H9 (cell line): ENCODE measurements at regions not wholly inside any gene's neighbourhood (a gene's known extent, or its start where the extent isn't known, plus 50 kb on each side); places are given as distances from the start of the nearest gene placed in this dataset.

Source experiments
- DNase-seq: peaks from one replicate; pipeline ENCODE4 v3.0.0-alpha.2; 2017
- H2AFZ ChIP-seq: one replicate; pipeline ENCODE4 v1.6.1; 2013; ENCODE audit warnings: mild to moderate bottlenecking, low read length, control low read depth, moderate library complexity
- H2AK5ac ChIP-seq: 2 replicates; pipeline ENCODE4 v1.6.1; 2013; ENCODE audit warnings: low read length, control low read depth, mixed read lengths; ENCODE audit not compliant: insufficient read length
- H2BK120ac ChIP-seq: one replicate; pipeline ENCODE4 v1.6.1; 2013; ENCODE audit warnings: low read depth, mild to moderate bottlenecking, low read length, control low read depth, inconsistent platforms; ENCODE audit not compliant: poor library complexity, severe bottlenecking
- H2BK12ac ChIP-seq: 2 replicates; pipeline ENCODE4 v1.6.1; 2013; ENCODE audit warnings: low read length, control low read depth, mixed read lengths, low read depth; ENCODE audit not compliant: insufficient read length
- H2BK15ac ChIP-seq: 2 replicates; pipeline ENCODE4 v1.6.1; 2013; ENCODE audit warnings: low read depth, low read length, control low read depth
- H2BK20ac ChIP-seq: one replicate; pipeline ENCODE4 v1.6.1; 2013; ENCODE audit warnings: low read depth, mild to moderate bottlenecking, low read length, control low read depth, inconsistent platforms; ENCODE audit not compliant: poor library complexity, severe bottlenecking
- H2BK5ac ChIP-seq: 2 replicates; pipeline ENCODE4 v1.6.1; 2013; ENCODE audit warnings: low read length, control low read depth, mixed read lengths; ENCODE audit not compliant: insufficient read length
- H3K14ac ChIP-seq: 2 replicates; pipeline ENCODE4 v1.6.1; 2013; ENCODE audit warnings: low read length, control low read depth; ENCODE audit not compliant: insufficient read depth
- H3K18ac ChIP-seq: 2 replicates; pipeline ENCODE4 v1.6.1; 2013; ENCODE audit warnings: low read depth, mild to moderate bottlenecking, mixed read lengths, low read length, control low read depth; ENCODE audit not compliant: insufficient read length
- H3K23ac ChIP-seq: 2 replicates; pipeline ENCODE4 v1.6.1; 2013; ENCODE audit warnings: low read length, control low read depth, mixed read lengths, low read depth; ENCODE audit not compliant: insufficient read length
- H3K23me2 ChIP-seq: 2 replicates; pipeline ENCODE4 v1.6.1; 2013; ENCODE audit warnings: low read depth, mild to moderate bottlenecking, mixed read lengths, low read length, control low read depth; ENCODE audit not compliant: insufficient read length, poor library complexity, severe bottlenecking
- H3K27ac ChIP-seq: 2 replicates; pipeline ENCODE4 v1.5.1; 2013; ENCODE audit warnings: low read length, control low read depth, mixed read lengths, low read depth; ENCODE audit not compliant: insufficient read length
- H3K27me3 ChIP-seq: 2 replicates; pipeline ENCODE4 v1.6.1; 2013; ENCODE audit warnings: low read length, control low read depth, inconsistent platforms; ENCODE audit not compliant: insufficient read depth
- H3K4ac ChIP-seq: 2 replicates; pipeline ENCODE4 v1.6.1; 2013; ENCODE audit warnings: low read depth, mild to moderate bottlenecking, control low read depth, inconsistent platforms, low read length, moderate library complexity
- H3K4me1 ChIP-seq: 2 replicates; pipeline ENCODE4 v1.6.1; 2013; ENCODE audit warnings: low read length, control low read depth, inconsistent platforms; ENCODE audit not compliant: insufficient read depth
- H3K4me2 ChIP-seq: 2 replicates; pipeline ENCODE4 v1.6.1; 2013; ENCODE audit warnings: low read length, control low read depth, mixed read lengths; ENCODE audit not compliant: insufficient read length, insufficient read depth
- H3K56ac ChIP-seq: 2 replicates; pipeline ENCODE4 v1.6.1; 2013; ENCODE audit warnings: low read depth, mild to moderate bottlenecking, mixed read lengths, low read length, control low read depth; ENCODE audit not compliant: insufficient read length
- H3K79me1 ChIP-seq: 2 replicates; pipeline ENCODE4 v1.6.1; 2013; ENCODE audit warnings: low read depth, mild to moderate bottlenecking, moderate library complexity, low read length, control low read depth, inconsistent platforms; ENCODE audit not compliant: insufficient read depth, poor library complexity, severe bottlenecking
- H3K79me2 ChIP-seq: 2 replicates; pipeline ENCODE4 v1.6.1; 2013; ENCODE audit warnings: low read length, control low read depth, inconsistent platforms; ENCODE audit not compliant: insufficient read depth
- H3K9ac ChIP-seq: 2 replicates; pipeline ENCODE4 v1.6.1; 2013; ENCODE audit warnings: low read length, control low read depth, mixed read lengths; ENCODE audit not compliant: insufficient read length; ENCODE audit errors: extremely low read depth
- H3K9me3 ChIP-seq: one replicate; pipeline ENCODE4 v1.6.1; 2013; ENCODE audit warnings: low read depth, low read length, inconsistent platforms; ENCODE audit not compliant: control insufficient read depth
- H3T11ph ChIP-seq: one replicate; pipeline ENCODE4 v1.6.1; 2013; ENCODE audit warnings: mild to moderate bottlenecking, low read length, control low read depth, inconsistent platforms
- H4K20me1 ChIP-seq: one replicate; pipeline ENCODE4 v1.6.1; 2013; ENCODE audit not compliant: control insufficient read depth, insufficient read length, insufficient read depth
- H4K5ac ChIP-seq: 2 replicates; pipeline ENCODE4 v1.6.1; 2013; ENCODE audit warnings: low read depth, mild to moderate bottlenecking, mixed read lengths, low read length, control low read depth; ENCODE audit not compliant: insufficient read length
- H4K8ac ChIP-seq: replicated peaks from 2 replicates; pipeline ENCODE4 v1.6.1; 2013; ENCODE audit warnings: low read length, control low read depth, mixed read lengths, low read depth; ENCODE audit not compliant: insufficient read length
- H4K91ac ChIP-seq: 2 replicates; pipeline ENCODE4 v1.6.1; 2013; ENCODE audit warnings: low read depth, mild to moderate bottlenecking, moderate library complexity, mixed read lengths, low read length, control low read depth; ENCODE audit not compliant: insufficient read length
- H3K27ac Mint-ChIP-seq, 3 experiments: 2 replicates in 2 of 3; 3 replicates in 1 of 3; pipeline ENCODE4 v1.8.0; 2020 to 2021; ENCODE audit warnings: mixed read lengths in 3 of 3, mild to moderate bottlenecking in 1 of 3, moderate library complexity in 1 of 3
- H3K27me3 Mint-ChIP-seq: 2 replicates; pipeline ENCODE4 v1.8.0; 2021; ENCODE audit warnings: low read depth, mild to moderate bottlenecking, moderate library complexity, mixed read lengths
- H3K36me3 Mint-ChIP-seq, 3 experiments: 2 replicates in 2 of 3; 3 replicates in 1 of 3; pipeline ENCODE4 v1.8.0; 2020 to 2021; ENCODE audit warnings: low read depth in 3 of 3, mixed read lengths in 3 of 3; ENCODE audit not compliant: insufficient read depth in 1 of 3
- H3K4me1 Mint-ChIP-seq, 2 experiments: 2 replicates each; pipeline ENCODE4 v1.8.0; 2020; ENCODE audit warnings: mixed read lengths in 2 of 2
- H3K4me3 Mint-ChIP-seq, 2 experiments: 2 replicates in 1 of 2; 3 replicates in 1 of 2; pipeline ENCODE4 v1.8.0; 2020 to 2021; ENCODE audit warnings: mild to moderate bottlenecking in 2 of 2, mixed read lengths in 2 of 2, moderate library complexity in 1 of 2
- H3K9me3 Mint-ChIP-seq, 2 experiments: 2 replicates in 1 of 2; 3 replicates in 1 of 2; pipeline ENCODE4 v1.8.0; 2020; ENCODE audit warnings: mild to moderate bottlenecking in 2 of 2, mixed read lengths in 2 of 2, moderate library complexity in 1 of 2
- WGBS: extraction: QIAGEN DNeasy Blood & Tissue Kit; methylation state at CpG from one replicate; pipeline ENCODE4 v1.1.7; 2013; ENCODE audit warnings: missing lambda C conversion rate, low lambda C conversion rate, mixed read lengths; ENCODE audit not compliant: insufficient read length; ENCODE audit errors: extremely low coverage; 5-methylcytosine and 5-hydroxymethylcytosine counted together
- TF ChIP-seq, protein P1 (sequence below): fragments of 200-600 bp; sonication (generic); conservative IDR thresholded peaks from 3 replicates; pipeline ENCODE4 v1.8.0; 2021; ENCODE audit warnings: antibody characterized with exemption, mild to moderate bottlenecking

DNA sequence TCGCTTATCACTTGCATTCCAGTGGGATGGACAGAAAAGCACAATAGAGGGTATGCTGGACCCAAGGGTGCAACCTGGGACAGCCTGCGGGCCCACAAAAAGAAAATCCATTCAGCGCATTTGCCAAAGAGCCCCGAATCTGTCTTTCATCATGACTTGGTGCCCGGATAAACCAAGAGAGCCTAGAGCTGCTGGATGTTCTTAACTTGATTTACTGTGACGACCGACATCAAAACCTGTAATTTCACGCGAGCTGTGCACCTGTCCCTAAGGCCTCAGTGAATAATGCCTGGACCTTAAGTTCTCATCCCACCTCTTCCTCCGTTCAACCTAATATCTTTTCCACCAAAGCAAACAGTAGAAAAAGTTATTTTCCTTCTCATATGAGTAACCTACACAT, 115.5 kb upstream of the ACKR3 start:
- Mint-ChIP-seq H3K4me3 (no peak overlapping the region), H3K36me3 (peaks cover 3 to 10% (median 6%) of the 10 kb centered on the region in 3 experiments; a peak in 5 of 7 replicates), H3K9me3 (peaks cover 8 to 9% of the 10 kb centered on the region in 2 experiments; a peak in 3 of 5 replicates), H3K27ac (no peak overlapping the region), H3K4me1 (peaks cover 12 to 14% of the 10 kb centered on the region in 2 experiments), H3K27me3 (no peaks in the 10 kb centered on the region)
- Histone ChIP-seq H3K79me2 (no peaks in the 10 kb centered on the region), H2BK5ac (no peak overlapping the region), H2AFZ (no peak overlapping the region), H4K8ac (no peak overlapping the region), H3K4ac (no peak overlapping the region), H3K4me2 (no peak overlapping the region), H3K14ac (no peak overlapping the region), H2BK15ac (no peak overlapping the region), H3K4me1 (no peaks in the 10 kb centered on the region), H4K5ac (no peak overlapping the region), H3K9ac (no peak overlapping the region), H3K23ac (no peak overlapping the region), H2AK5ac (no peak overlapping the region), H3K27me3 (no peaks in the 10 kb centered on the region), H2BK12ac (no peak overlapping the region), H3K9me3 (no peaks in the 10 kb centered on the region), H3K79me1 (no peaks in the 10 kb centered on the region), H2BK120ac (no peak overlapping the region), H4K91ac (no peak overlapping the region), H4K20me1 (no peaks in the 10 kb centered on the region), H3T11ph (no peak overlapping the region), H3K23me2 (no peaks in the 10 kb centered on the region), H3K56ac (no peak overlapping the region), H3K27ac (no peak overlapping the region), H2BK20ac (no peak overlapping the region), H3K18ac (no peak overlapping the region)
- no peak for DNase-seq
- TF ChIP-seq, protein P1, sequence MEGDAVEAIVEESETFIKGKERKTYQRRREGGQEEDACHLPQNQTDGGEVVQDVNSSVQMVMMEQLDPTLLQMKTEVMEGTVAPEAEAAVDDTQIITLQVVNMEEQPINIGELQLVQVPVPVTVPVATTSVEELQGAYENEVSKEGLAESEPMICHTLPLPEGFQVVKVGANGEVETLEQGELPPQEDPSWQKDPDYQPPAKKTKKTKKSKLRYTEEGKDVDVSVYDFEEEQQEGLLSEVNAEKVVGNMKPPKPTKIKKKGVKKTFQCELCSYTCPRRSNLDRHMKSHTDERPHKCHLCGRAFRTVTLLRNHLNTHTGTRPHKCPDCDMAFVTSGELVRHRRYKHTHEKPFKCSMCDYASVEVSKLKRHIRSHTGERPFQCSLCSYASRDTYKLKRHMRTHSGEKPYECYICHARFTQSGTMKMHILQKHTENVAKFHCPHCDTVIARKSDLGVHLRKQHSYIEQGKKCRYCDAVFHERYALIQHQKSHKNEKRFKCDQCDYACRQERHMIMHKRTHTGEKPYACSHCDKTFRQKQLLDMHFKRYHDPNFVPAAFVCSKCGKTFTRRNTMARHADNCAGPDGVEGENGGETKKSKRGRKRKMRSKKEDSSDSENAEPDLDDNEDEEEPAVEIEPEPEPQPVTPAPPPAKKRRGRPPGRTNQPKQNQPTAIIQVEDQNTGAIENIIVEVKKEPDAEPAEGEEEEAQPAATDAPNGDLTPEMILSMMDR = no peak
- WGBS = no CpG with 5 or more reads among the region's 10 CpGs
